Uterus (tissue), 2 donors: ENCODE measurements at regions not wholly inside any gene's neighbourhood (a gene's known extent, or its start where the extent isn't known, plus 50 kb on each side); places are given as distances from the start of the nearest gene placed in this dataset.

Experiments used
- CTCF ChIP-seq, 4 experiments: fragments of 200-600 bp in 2 of 4; fragments of 450-650 bp in 2 of 4; sonication (generic) in 2 of 4; IDR thresholded peaks; one replicate each; pipeline ENCODE4 v1.5.1; 2016 to 2019; ENCODE audit warnings: antibody characterized with exemption in 4 of 4, mild to moderate bottlenecking in 2 of 4, moderate library complexity in 1 of 4
- POLR2A ChIP-seq, 2 donors: fragments of 450-650 bp; IDR thresholded peaks; one replicate each; pipeline ENCODE4 v1.6.1; 2016; ENCODE audit warnings: antibody characterized with exemption in 2 of 2, mild to moderate bottlenecking in 1 of 2, moderate library complexity in 1 of 2

GRCh38 chr15:77892335-77892734 lies 185.2 kb downstream of the TBC1D2B start:
- no peak for TF ChIP-seq CTCF (IDR thresholded peaks at IDR 0.05)
- no peak for TF ChIP-seq POLR2A (IDR thresholded peaks at IDR 0.05)
